Neuronal stem cell (in vitro differentiated cells): ENCODE measurements at regions not wholly inside any gene's neighbourhood (a gene's known extent, or its start where the extent isn't known, plus 50 kb on each side); places are given as distances from the start of the nearest gene placed in this dataset.
A peak's percentile ranks its signal among the peaks of the same experiment; 100 is the strongest.

Source experiments
- DNase-seq: peaks from one replicate; pipeline ENCODE4 v3.0.0-alpha.2; 2013; ENCODE audit warnings: low spot score
- H2AFZ ChIP-seq: one replicate; pipeline ENCODE4 v1.6.1; 2013; ENCODE audit warnings: mild to moderate bottlenecking, low read length, inconsistent platforms
- H2AK5ac ChIP-seq: 2 replicates; pipeline ENCODE4 v1.6.1; 2013; ENCODE audit warnings: low read depth, mild to moderate bottlenecking, inconsistent platforms, low read length, moderate library complexity, mixed read lengths
- H2BK120ac ChIP-seq: 2 replicates; pipeline ENCODE4 v1.6.1; 2013; ENCODE audit warnings: low read depth, mild to moderate bottlenecking, inconsistent platforms, low read length, moderate library complexity, mixed read lengths
- H2BK12ac ChIP-seq: one replicate; pipeline ENCODE4 v1.6.1; 2013; ENCODE audit warnings: low read length, inconsistent platforms
- H2BK15ac ChIP-seq: 2 replicates; pipeline ENCODE4 v1.6.1; 2013; ENCODE audit warnings: mild to moderate bottlenecking, low read length, inconsistent platforms, mixed read lengths
- H2BK5ac ChIP-seq: one replicate; pipeline ENCODE4 v1.6.1; 2013; ENCODE audit warnings: inconsistent platforms, mild to moderate bottlenecking, low read length, moderate library complexity
- H3K14ac ChIP-seq: one replicate; pipeline ENCODE4 v1.6.1; 2013; ENCODE audit warnings: low read length, inconsistent platforms
- H3K18ac ChIP-seq: 2 replicates; pipeline ENCODE4 v1.6.1; 2013; ENCODE audit warnings: low read length, inconsistent platforms
- H3K23ac ChIP-seq: 2 replicates; pipeline ENCODE4 v1.6.1; 2013; ENCODE audit warnings: low read depth, mild to moderate bottlenecking, mixed read lengths, low read length, inconsistent platforms; ENCODE audit not compliant: poor library complexity
- H3K27ac ChIP-seq: replicated peaks from 3 replicates; pipeline ENCODE4 v1.5.1; 2013; ENCODE audit warnings: low read length, inconsistent platforms
- H3K27me3 ChIP-seq, 3 experiments: 2 replicates each; pipeline ENCODE4 v1.6.1; 2013; ENCODE audit warnings: low read length in 3 of 3, mild to moderate bottlenecking in 2 of 3, inconsistent platforms in 1 of 3, low read depth in 1 of 3, mixed read lengths in 1 of 3, moderate library complexity in 1 of 3; ENCODE audit not compliant: control insufficient read depth in 3 of 3, insufficient read depth in 3 of 3
- H3K36me3 ChIP-seq, 2 donors: replicated peaks in 1 of 2; 2 replicates each; pipeline ENCODE4 v1.6.1; 2013; ENCODE audit warnings: low read length in 2 of 2; ENCODE audit not compliant: control insufficient read depth in 2 of 2, insufficient read depth in 2 of 2
- H3K4ac ChIP-seq: 2 replicates; pipeline ENCODE4 v1.6.1; 2013; ENCODE audit warnings: inconsistent platforms, mild to moderate bottlenecking, low read length, moderate library complexity
- H3K4me1 ChIP-seq, 2 donors: 1 replicate in 1 of 2; 2 replicates in 1 of 2; pipeline ENCODE4 v1.6.1; 2013; ENCODE audit warnings: low read length in 2 of 2, low read depth in 1 of 2; ENCODE audit not compliant: control insufficient read depth in 2 of 2, insufficient read depth in 1 of 2
- H3K4me2 ChIP-seq: one replicate; pipeline ENCODE4 v1.6.1; 2013; ENCODE audit warnings: mild to moderate bottlenecking, low read length, inconsistent platforms; ENCODE audit not compliant: insufficient read depth, poor library complexity, severe bottlenecking
- H3K4me3 ChIP-seq, 2 donors: 2 replicates each; pipeline ENCODE4 v1.5.1; 2013; ENCODE audit warnings: low read length in 2 of 2, mild to moderate bottlenecking in 2 of 2, inconsistent platforms in 1 of 2, moderate library complexity in 1 of 2
- H3K79me1 ChIP-seq: one replicate; pipeline ENCODE4 v1.6.1; 2013; ENCODE audit warnings: low read depth, mild to moderate bottlenecking, inconsistent platforms, low read length, moderate library complexity
- H3K9ac ChIP-seq: one replicate; pipeline ENCODE4 v1.6.1; 2013; ENCODE audit warnings: mild to moderate bottlenecking, low read depth, low read length, inconsistent platforms; ENCODE audit not compliant: poor library complexity
- H3K9me3 ChIP-seq, 2 donors: replicated peaks in 1 of 2; 2 replicates each; pipeline versions ENCODE3 to v1.6.1; 2013; ENCODE audit warnings: low read length in 2 of 2, mild to moderate bottlenecking in 2 of 2, inconsistent platforms in 1 of 2, low read depth in 1 of 2, mixed read lengths in 1 of 2, moderate library complexity in 1 of 2; ENCODE audit not compliant: control insufficient read depth in 2 of 2, insufficient read depth in 1 of 2
- H4K8ac ChIP-seq: one replicate; pipeline ENCODE4 v1.6.1; 2013; ENCODE audit warnings: low read depth, mild to moderate bottlenecking, inconsistent platforms, low read length, moderate library complexity
- H4K91ac ChIP-seq: one replicate; pipeline ENCODE4 v1.6.1; 2013; ENCODE audit warnings: low read length, low read depth, mild to moderate bottlenecking, inconsistent platforms; ENCODE audit not compliant: poor library complexity
- WGBS, 2 donors: extraction: QIAGEN DNeasy Blood & Tissue Kit; methylation state at CpG; one replicate each; pipeline ENCODE4 v1.1.7; 2013; ENCODE audit warnings: missing lambda C conversion rate in 2 of 2, mixed read lengths in 1 of 2; ENCODE audit not compliant: insufficient read length in 2 of 2, insufficient replicate concordance in 1 of 2; ENCODE audit errors: extremely low coverage in 2 of 2; 5-methylcytosine and 5-hydroxymethylcytosine counted together

DNA sequence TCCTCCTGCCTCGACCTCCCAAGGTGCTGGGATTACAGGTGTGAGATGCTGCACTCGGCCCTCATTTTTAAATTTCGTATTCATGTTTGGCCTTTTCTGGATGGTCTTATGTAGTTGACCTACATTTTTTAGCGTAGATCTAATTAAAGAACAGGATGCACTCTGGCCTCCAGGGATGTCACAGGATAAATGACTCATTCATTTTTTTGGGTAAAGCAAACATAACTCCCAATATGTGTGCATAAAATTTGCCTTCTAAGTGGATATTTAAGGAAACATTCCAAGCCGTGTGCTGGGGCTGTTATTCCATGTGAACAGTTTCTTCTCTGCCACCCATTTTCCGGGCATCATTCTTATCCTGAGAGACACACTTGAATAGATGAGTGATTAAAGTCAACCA, 501.6 kb downstream of the IRX1 start:
- Histone ChIP-seq H3K23ac (no peak overlapping the region), H3K79me1 (no peaks in the 10 kb centered on the region), H3K36me3 (no peaks in the 10 kb centered on the region), H4K91ac (no peak overlapping the region), H2AK5ac (no peak overlapping the region), H4K8ac (no peak overlapping the region), H3K4me2 (no peak overlapping the region), H3K9ac (no peak overlapping the region), H2BK12ac (no peak overlapping the region), H3K14ac (no peak overlapping the region), H3K9me3 (peaks cover 0 to 2% of the 10 kb centered on the region in 2 donors), H3K4ac (no peak overlapping the region), H3K27me3 (no peaks in the 10 kb centered on the region), H2BK5ac (no peak overlapping the region), H3K27ac (no peak overlapping the region), H3K4me3 (no peak overlapping the region), H2AFZ (no peak overlapping the region), H3K4me1 (peaks cover 0 to 3% of the 10 kb centered on the region in 2 donors), H2BK120ac (no peak overlapping the region), H3K18ac (no peak overlapping the region), H2BK15ac (no peak overlapping the region)
- no CpG with 5 or more reads among the region's 6 CpGs for WGBS, 2 donors
- no peak for DNase-seq

DNA sequence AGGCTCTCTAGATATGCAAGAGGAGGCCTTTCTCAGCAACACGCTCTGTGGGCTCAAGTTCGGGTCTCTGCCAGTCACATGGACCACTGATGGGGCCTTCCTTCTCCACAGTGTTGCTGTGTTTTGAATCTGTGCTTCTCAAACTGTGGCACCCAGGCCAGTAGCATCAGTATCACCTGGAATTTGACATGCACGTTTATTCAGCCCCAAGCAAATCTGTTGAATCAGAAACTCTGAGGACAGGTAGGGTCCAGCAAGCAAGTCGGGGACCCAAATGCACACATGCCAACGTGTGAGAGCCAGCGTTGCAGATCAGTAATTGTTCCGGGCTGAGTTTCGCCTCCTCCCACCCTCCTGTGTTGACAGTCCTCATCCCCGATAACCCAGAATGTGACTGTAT, 502.6 kb downstream of the IRX1 start:
- H3K36me3 ChIP-seq = no peaks in the 10 kb centered on the region
- H3K4ac ChIP-seq = no peak overlapping the region
- H3K27me3 ChIP-seq = peaks cover 0 to 2% (median 0%) of the 10 kb centered on the region in 3 experiments
- H3K79me1 ChIP-seq = no peaks in the 10 kb centered on the region
- no peak overlapping the region for H4K8ac ChIP-seq
- H3K9ac ChIP-seq = no peak overlapping the region
- H4K91ac ChIP-seq = no peak overlapping the region
- no peak overlapping the region for H2AK5ac ChIP-seq
- no peak overlapping the region for H3K4me3 ChIP-seq
- no peak overlapping the region for H3K18ac ChIP-seq
- WGBS, 2 donors = no CpG with 5 or more reads among the region's 9 CpGs
- H3K23ac ChIP-seq = no peak overlapping the region
- H2BK120ac ChIP-seq = no peak overlapping the region
- peaks cover 0 to 3% of the 10 kb centered on the region in 2 donors for H3K4me1 ChIP-seq
- no peak overlapping the region for H3K14ac ChIP-seq
- no peak overlapping the region for H2BK12ac ChIP-seq
- H2AFZ ChIP-seq = no peak overlapping the region
- DNase-seq = no peak
- H2BK5ac ChIP-seq = no peak overlapping the region
- no peak overlapping the region for H3K4me2 ChIP-seq
- no peak overlapping the region for H2BK15ac ChIP-seq
- no peak overlapping the region for H3K27ac ChIP-seq
- H3K9me3 ChIP-seq = peaks cover 0 to 2% of the 10 kb centered on the region in 2 donors

DNA sequence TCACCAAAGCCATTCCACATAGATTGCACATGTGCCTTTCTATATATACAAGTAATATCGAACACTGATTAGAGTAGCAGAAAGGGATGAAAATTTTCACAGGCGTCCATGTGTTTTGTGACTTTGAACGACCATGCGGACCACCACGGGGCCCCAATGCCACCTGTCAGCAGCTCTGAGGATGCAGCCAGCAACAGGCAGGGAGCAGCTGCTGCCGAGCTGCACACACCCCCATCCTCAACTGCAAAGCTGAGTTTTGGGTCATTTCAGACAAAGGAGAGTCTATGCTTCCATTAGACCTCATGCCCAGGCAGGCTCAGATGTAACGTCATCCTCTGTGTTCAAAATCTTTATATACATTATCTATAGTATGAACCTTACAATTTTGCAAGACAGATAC, 503.8 kb downstream of the IRX1 start:
- H3K27ac ChIP-seq = no peak overlapping the region
- no peak overlapping the region for H4K8ac ChIP-seq
- H2BK12ac ChIP-seq = no peak overlapping the region
- no peak overlapping the region for H3K14ac ChIP-seq
- no peaks in the 10 kb centered on the region for H3K79me1 ChIP-seq
- H3K4me1 ChIP-seq = peaks cover 0 to 3% of the 10 kb centered on the region in 2 donors
- no peak overlapping the region for H3K4me3 ChIP-seq
- no peak overlapping the region for H3K4me2 ChIP-seq
- H2AK5ac ChIP-seq = no peak overlapping the region
- no CpG with 5 or more reads among the region's 7 CpGs for WGBS, 2 donors
- no peak overlapping the region for H3K23ac ChIP-seq
- H3K27me3 ChIP-seq = peaks cover 0 to 2% (median 0%) of the 10 kb centered on the region in 3 experiments
- H3K9ac ChIP-seq = no peak overlapping the region
- no peak overlapping the region for H3K18ac ChIP-seq
- peaks cover 0 to 2% of the 10 kb centered on the region in 2 donors for H3K9me3 ChIP-seq
- H2BK120ac ChIP-seq = no peak overlapping the region
- no peak overlapping the region for H2BK5ac ChIP-seq
- H3K4ac ChIP-seq = no peak overlapping the region
- H2AFZ ChIP-seq = no peak overlapping the region
- no peak overlapping the region for H4K91ac ChIP-seq
- H2BK15ac ChIP-seq = no peak overlapping the region
- DNase-seq = no peak
- H3K36me3 ChIP-seq = no peaks in the 10 kb centered on the region

DNA sequence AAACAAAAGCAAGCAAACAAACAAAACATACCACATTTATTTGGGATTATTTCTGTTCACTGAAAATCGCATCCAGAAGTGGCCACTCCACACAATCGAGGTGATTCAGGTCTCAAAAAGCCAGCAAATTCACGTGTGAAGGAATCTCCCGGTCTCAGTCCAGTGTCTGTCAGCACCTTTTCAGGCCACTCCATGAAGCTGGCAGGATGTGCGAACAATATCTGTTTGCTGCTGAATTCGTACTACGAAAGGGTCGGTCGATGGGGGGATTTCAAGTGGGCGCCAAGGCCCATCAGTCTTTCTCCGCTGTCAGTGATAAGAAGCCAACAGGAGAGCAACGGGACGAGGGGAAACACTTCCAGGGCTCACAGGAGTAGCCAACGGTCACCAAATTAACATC, 505.1 kb downstream of the IRX1 start:
- Histone ChIP-seq H4K91ac (no peak overlapping the region), H4K8ac (no peak overlapping the region), H3K27ac (no peak overlapping the region), H3K79me1 (no peaks in the 10 kb centered on the region), H2AK5ac (no peak overlapping the region), H2BK5ac (no peak overlapping the region), H3K18ac (peak overlapping the region; percentile 6), H2BK15ac (no peak overlapping the region), H3K4me3 (no peak overlapping the region), H2AFZ (no peak overlapping the region), H3K4me1 (peaks cover 0 to 3% of the 10 kb centered on the region in 2 donors), H3K9me3 (peaks cover 0 to 2% of the 10 kb centered on the region in 2 donors), H3K9ac (no peak overlapping the region), H2BK120ac (no peak overlapping the region), H3K27me3 (peaks cover 0 to 2% (median 0%) of the 10 kb centered on the region in 3 experiments), H3K4ac (no peak overlapping the region), H2BK12ac (no peak overlapping the region), H3K36me3 (no peaks in the 10 kb centered on the region), H3K4me2 (no peak overlapping the region), H3K14ac (no peak overlapping the region), H3K23ac (no peak overlapping the region)
- WGBS, 2 donors = no CpG with 5 or more reads among the region's 14 CpGs
- no peak for DNase-seq
